ENCODE measurements at regions not wholly inside any gene's neighbourhood (a gene's known extent, or its start where the extent isn't known, plus 50 kb on each side); places are given as distances from the start of the nearest gene placed in this dataset.

DNA sequence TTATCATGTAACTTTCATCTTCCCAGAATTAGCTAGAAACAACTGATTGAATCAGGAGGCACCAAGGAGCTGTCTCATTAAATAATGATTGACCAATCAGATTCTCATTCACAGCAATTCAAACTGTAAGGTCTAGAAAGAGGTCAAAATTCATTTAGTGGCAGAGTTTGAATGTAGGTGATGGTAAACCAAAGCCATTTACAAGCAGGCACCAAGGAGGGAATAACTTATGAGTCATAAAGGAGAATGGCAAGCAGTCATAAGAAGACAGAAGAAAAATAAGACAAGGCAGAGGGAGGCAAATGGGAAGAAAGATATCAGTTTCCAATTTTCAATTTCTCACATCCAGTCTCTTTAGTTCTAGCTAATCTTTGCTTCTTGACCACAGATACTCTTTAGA, 52.9 kb upstream of the DEFB112 start:
- no peak for DNase-seq (ENCODE audit: low read depth, low spot score)

DNA sequence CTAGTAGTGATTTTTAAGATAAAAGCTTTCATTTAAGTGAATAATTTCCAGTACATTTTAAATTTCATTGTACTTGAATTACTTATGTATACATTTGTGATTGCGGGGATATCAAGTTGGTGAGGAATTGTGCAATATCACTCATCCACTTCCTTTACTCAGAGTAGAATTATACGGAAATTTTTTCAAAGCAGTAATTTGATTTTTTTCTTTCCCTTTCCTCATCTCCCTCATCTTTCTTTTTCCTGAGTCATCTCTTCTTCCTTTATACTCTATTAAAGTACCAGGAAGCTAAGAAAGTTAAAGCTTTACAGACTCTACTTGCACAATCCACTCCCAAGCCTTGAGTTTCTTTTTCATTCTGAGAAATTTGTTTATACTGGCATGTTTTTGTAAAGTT, 60.9 kb upstream of the DEFB112 start:
- no peak for DNase-seq (ENCODE audit: low read depth, low spot score)

DNA sequence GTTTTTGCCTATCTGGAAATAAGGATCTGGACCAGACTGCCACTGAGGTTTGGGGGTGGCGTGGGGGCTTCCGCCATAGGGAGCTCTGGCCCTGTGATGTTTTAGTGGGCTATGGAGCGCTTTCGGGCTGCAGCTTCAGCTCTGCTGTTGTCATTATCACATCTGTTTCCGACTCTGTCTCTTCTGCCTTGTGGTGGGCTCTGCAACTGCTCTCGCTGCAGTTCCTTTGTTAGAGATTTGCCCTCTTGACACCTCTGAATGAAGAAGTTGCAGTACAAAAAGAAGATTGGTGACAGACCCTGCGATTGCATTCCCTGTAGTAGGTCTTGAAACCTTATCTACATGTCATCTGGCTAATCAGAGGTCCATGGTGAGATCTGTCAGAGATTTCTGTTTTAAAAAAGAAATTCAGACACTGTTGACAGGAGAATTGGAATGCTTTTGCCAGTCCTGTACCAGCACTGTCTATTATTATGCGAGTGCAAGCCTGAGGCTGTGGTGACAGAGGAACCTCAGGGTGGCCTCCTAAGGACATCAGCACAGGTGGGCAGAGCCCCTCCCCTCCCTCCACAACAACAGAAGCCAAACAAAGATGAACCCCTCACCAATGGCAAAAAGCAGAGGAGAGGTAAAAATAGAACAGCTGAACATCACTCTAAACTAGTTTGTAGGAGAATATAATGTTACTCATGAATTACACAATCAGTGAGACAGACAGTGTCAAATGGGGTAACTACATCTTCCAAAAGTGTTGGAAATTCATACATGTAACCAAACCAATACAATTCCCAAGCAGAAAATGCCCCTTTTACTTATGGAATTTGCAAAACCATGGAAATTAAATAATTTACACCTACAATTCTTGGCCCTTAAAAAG, 63.5 kb upstream of the DEFB112 start:
- peak; percentile 62 for DNase-seq (ENCODE audit: low read depth, low spot score)

DNA sequence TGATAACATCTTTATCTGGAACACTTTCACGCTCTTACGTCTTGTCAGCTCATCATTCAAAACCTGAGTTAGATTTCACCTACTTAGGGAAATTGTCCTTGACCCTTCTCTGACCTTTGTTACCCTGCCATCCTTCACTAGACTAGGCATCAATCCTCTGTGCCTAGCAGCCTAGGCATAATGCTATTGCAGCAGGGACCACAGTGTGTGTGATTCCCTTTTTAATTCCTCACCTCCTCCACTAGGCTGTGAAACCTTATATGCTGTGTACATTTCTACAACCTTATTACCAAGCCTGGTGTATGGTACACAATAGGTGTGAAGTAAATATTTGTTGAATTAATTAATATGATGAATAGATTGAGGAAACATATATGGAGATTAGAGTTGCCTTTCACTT, 66.7 kb upstream of the DEFB112 start:
- DNase-seq (ENCODE audit: low read depth, low spot score): no peak

DNA sequence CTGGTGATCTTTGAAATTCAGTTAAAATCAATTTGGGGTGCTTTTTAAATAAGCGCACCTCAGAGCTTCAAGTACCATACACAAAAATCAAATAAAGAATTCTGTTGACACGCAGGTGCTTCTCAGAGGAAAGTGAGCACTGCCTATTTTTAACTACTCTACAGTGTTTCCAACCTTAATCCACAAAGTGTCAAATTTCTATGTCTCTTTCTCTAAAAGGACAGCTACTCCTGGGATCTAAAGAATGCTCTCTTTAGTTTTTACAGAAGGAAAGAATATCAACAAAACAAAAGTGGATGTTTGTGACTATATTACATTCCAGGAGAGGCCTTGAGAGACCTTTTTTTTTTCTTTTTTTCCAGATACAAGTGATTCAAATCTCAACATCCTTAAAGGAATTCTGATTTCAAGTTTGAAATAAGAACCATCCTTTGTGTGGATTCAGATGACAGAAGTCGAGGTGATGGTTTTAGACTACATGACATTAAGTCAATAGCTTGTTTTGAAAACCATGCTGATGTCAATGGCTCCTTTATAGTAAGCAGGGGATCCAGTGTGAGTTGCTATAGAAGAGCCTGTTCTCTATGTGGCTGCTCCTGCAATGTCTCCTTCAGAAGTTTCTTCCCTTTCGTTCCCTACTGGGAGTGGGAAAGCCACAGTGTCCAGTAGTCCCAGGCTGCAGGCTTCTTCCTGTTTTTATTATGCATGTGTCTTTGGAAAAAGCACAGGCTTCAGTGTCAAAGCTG, 67.2 kb upstream of the DEFB112 start:
- no peak for DNase-seq (ENCODE audit: low read depth, low spot score)

DNA sequence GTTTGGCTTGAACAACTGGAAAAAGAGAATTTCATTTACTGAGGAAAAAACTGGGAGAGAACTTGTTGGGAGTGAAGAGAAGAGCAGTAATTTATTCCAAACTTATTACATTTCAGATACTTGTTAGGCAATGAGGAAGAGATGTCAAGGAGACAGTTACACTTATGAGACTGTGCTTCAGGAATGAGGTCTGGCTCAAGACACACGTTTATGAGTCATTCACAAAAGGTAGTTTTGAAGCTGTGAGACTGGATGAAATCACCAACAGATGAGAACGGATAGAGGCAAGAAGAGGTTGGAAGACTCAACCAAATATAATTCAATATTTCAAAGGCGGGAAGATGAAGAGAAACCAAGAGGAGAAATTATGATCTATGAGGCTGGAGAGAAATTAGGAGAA, 70.6 kb upstream of the DEFB112 start:
- no peak for DNase-seq (ENCODE audit: low read depth, low spot score)

DNA sequence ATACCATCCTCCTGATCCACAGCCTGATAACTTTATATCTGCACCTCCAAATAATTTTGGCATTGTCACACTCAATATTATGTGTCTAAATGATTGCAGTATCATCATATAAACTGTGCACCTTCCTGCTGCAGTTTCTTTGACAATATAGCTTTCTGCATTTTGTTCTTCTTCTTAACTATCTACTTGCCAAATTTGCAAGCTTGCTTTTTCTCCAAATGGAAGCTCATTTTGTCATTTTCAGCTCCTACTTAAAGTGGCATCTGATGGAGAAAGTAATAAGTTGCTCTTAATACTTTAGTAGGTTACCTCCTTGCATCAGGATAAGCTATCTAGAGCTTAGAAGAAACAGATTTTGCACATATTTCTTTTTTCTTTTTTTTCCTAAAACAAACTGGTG, 74.0 kb upstream of the DEFB112 start:
- no peak for DNase-seq (ENCODE audit: low read depth, low spot score)

DNA sequence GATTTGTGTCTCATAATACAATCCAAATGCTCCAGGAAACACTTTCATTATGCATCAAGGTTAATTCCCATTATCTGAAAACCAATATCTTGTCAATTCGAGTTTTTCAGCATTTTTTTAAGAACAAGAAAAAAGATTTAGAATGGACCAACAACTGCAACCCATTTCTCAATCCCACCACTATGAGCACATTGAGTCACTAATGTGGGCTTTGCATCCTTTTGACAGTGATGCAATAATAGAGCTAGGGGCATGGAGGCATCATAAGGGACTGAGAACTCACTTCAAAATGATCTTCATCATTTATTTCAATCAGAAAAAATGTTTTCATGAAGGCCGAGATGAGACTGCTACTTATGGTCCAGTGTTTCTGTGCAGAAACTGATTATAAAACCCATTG, 74.8 kb upstream of the DEFB112 start:
- no peak for DNase-seq (ENCODE audit: low read depth, low spot score)

DNA sequence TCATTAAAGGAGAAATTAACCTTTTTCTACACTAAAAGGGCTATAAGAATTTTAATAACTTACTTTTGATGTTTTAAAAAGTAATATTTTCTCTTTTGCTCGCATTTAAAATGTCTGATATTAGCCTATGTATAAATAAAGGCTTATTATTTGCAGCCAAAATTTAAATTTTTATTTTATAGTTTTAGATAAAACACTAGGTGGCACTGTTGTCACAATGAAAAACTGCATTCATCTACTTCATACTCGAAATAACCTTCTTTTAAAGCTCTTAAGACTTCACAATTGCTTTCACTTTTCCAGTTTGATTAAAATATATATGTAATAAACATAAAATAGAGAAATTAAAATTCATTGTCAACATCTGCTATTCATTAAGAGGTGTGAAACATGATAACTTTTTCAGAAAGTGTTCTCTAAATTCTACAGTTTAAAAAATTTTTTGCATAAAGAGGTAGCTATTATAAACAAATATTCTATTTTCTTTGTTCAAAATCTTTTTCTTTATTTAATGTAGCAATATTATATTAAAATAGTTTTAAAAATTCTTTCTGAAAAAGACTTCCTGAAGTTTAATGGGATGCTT, 78.8 kb upstream of the DEFB112 start:
- DNase-seq (ENCODE audit: low read depth, low spot score): no peak

DNA sequence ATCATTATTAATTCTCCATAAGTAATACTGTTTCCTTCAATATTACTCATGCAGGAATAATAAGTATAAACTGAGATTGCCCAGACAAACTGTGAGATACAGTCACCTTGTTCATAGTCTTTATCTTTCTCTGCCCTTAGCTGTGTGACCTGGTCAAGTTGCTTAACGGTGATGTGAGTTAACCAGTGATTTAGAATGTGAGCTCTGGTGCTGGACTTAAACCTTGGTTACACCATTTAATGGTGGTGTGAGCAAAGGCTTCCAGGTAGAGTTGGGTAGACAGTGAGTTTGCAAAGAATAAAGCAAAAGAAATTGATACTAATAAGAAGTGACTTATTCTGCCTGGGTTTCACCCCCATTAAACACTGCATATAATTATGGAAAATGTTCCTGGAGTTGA, 86.2 kb upstream of the DEFB112 start:
- DNase-seq (ENCODE audit: low read depth, low spot score): no peak

DNA sequence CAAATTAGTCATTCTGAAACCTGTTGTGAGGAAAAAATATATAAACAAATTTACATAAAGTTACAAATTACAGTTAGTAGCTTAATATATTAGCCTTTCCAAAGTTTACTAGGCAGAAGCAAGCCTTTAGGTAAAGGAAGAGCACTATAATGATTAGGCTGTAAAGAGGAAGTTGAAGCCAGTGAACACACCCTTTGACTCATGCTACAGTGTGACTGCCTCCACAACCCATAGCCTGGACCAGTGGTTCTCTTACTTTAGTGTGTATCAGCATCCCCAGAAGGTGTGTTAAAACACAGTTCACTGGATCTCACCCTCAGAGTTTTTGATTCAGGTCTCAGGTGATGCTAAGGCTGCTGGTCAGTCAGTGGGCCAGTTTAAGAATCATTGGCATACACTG, 91.4 kb upstream of the DEFB112 start:
- no peak for DNase-seq (ENCODE audit: low read depth, low spot score)

DNA sequence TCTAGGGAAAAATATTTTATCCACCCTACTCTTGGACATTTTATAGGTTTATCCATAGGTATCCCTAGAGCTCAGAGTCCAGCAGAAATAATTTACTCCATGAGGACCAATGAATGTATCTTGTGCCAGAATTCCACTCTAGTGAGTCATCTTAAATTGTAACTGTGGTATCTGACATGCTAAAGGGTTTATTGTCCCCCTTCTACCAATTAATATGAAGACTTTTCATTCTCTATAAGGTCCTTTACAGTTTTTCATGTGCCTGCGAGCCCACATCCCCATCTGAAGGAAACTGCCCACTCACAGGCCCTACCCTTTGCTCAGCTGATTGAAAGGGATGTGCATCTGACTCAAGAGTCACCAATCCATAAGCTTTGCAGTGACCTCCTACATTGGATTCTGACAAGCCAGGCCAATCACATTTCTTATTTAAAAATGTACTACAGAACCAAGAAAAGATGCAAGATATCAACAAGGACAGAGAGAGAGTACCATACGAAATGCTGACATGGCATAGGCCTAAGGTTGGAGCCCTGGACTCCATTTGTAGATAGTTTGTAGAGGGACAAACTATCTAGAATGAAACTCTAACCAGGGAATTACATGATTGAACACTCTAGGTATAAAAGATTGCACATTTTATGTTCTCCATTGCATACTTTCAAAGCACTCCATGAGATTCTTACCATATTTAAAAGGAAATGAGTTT, 93.4 kb upstream of the DEFB112 start:
- DNase-seq (ENCODE audit: low read depth, low spot score): no peak

DNA sequence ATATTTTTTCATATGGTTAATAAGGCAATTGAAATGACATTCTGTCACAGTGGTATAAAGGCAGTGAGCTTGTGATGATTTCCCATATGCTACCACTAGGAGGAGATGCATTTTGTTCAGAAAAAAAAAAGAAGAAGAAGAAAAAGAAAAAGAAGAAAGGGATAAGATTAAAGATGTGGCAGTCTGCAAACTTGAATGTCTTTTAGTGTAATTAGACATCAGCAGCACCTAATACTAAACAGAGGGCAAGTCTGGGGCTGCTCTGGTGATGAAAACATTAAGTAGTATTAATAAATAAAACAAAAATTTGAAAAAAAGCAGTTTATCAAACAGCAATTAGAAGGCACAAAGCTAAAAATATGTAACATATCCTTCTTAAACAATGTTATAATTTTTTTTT, 95.4 kb upstream of the DEFB112 start:
- no peak for DNase-seq (ENCODE audit: low read depth, low spot score)

DNA sequence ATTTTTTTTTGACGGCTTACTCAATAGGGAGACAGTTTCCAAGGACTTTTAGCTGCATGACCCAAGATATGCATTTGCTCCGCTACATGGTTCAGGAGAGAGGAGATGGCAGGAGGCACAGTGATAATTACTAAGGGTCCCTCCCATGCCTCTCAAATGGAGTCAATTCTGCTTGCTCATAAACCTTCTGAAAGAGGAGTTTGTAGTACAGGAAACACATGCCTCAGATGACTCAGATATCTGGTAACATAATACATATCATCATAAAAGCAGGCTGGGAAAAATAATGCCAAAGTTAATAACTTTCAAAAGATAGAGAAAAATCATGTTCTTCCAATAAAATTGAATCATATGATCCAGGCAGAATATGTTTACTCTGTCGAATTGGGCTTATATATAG, 97.6 kb upstream of the DEFB112 start:
- DNase-seq (ENCODE audit: low read depth, low spot score): no peak

DNA sequence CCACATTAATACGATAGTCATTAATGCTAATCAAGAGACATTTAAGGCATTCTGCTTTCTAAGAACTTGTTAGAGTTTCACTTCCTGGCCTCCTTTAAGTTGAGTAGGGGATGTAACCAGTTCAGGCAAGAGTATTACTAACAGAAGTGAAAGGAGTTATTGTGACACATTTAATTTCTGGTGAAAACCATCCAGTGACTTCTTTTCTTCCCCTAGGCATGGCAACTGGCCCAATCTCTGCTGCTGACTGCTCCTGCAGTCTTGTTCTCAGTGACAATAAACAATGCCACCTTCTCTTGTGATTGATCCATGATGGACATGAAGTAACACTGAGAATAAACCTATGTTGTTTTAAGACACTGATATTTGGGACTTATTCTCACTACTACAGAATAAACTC, 130.9 kb upstream of the DEFB112 start:
- DNase-seq (ENCODE audit: low read depth, low spot score): no peak

DNA sequence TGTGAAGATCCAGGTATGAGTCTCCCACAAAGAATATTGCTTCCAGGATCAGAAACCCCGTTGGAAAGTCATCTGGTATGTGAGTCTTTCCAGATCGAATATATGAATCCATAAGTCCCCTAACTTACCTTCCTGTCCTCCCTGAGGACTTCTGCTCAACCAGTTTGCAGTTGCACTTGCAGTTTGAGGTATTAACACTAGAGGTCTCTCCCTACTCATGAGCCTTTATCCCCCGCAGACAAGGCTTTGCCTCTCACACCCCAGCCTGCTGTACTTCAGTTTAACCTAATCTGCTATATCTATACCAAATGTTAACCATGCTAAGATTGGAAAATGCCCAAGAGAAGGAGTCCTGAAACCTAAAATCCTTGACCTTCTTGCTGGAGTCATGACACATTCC, 135.3 kb upstream of the DEFB112 start:
- peak; percentile 42 for DNase-seq (ENCODE audit: low read depth, low spot score)

DNA sequence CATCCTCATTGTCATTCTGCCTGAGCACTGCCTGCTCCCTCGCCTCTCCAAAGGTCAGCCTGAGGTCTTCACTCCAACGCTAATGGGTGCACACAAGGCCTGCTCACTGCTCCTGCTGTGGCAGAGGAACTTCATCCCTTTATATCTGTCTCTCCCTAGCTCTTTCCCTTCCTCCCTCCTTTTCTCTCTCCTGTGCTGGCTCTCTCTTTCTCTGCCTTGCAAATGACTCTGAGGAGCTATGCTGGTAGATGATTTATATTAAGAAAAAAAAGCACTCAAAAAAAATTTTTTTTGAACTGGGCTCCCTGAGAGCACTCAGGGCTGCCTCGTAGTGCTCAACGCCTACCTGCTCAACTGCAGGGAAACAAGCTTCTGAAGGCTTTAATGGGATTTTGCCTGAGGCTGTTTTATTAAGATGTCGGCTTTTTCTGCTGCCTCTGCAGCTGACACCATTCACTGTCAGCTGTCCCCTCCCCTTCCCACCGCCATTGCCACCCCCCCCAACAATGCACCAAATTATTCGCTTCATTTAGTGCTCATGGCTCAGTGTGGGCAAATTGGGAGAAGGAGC, 137.7 kb upstream of the DEFB112 start:
- peak; percentile 18 for DNase-seq (ENCODE audit: low read depth, low spot score)

DNA sequence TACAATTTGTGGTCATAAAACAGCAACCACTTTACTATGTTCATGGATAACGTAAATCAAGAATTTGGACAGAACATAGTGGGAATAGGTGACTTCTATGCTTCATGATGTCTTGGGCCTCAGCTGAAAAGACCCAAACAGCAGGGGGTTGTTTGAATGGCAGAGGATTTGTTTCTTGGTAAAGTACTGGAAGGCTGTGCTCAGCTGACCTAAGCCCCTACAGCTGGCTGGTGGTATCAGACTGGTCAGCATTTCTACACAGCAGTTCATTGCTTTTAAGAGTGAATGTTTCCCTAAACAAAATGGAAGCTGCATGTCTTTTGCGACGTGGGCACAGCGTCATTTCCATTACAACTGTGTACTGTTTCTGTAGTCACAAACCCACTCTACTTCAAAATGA, 148.5 kb upstream of the DEFB112 start:
- DNase-seq (ENCODE audit: low read depth, low spot score): peak; percentile 26

DNA sequence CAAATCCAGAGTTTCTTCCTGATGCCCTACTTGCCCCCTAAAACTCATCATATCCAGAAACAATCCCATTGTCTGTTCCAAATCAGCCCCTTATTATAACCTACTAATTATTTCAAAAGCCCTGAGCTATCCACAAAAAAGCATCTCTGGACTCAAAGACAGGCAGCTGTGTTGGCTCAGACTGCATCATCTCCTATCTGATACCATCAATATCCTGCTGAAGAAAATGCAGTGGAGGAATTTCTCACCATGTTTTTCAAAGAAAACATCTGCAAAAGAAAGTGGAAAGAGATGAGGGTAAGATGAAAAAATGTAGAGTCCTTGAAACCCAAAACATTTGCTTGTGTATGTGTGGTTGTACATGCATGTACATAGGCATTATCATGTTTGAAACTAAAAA, 153.0 kb upstream of the DEFB112 start:
- no peak for DNase-seq (ENCODE audit: low read depth, low spot score)

DNA sequence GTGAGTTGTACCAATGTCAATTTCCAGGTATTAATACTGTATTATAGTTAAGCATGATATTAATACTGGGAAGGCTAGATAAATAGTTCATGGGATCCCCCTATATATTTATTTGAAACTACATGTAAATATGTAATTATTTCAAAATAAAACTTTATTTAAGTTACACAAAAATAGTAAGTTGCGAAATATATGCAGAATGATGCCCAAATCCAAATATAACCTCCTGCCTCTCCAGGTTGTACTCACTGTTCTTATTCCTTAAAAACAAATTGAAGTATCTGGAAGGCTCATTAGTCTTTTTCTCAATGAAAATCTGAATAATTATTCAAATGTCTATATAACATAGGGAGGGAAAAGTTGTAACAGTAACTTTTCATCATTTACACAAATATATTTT, 161.9 kb upstream of the DEFB112 start:
- no peak for DNase-seq (ENCODE audit: low read depth, low spot score)

DNA sequence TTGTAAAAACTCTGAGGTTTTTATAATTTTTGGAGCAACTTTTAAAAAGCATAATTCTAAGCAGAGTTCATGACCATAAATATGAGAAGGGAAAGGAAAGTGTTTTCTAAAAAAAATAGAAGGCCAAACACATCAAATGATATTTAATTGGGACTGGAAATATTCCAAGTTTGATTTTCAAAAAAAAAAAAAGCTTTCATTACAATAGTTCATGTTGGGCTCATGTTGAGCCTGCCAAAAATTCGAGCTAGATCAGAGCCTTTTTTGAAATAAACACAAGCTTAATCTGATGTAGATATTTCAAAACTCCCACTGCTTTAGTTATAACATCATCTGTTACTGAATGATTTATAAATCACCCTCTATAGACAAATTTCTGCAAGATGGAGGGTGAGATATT, 163.4 kb upstream of the DEFB112 start:
- no peak for DNase-seq (ENCODE audit: low read depth, low spot score)

DNA sequence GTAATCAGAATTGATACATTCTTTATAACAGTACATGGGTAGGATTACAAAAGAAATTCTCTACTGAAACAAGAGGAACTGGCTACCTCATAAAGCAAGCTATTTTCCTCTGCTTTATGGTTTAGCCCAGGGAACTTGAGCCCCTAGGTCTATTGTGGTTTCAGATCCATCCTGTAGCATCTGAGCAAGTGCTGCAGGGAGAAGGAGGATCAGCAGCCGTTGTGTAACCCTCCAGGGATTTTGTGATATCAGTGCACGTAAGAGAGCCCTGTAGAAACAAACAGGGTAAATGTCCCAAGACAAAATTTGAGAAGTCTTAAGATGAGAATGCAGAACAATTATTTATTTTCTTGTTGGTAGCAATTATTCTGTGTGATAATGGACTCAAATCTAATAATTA, 165.2 kb upstream of the DEFB112 start:
- no peak for DNase-seq (ENCODE audit: low read depth, low spot score)
